KMS-11 (cell line): ENCODE measurements at regions not wholly inside any gene's neighbourhood (a gene's known extent, or its start where the extent isn't known, plus 50 kb on each side); places are given as distances from the start of the nearest gene placed in this dataset.

Source experiments
- H2AFZ ChIP-seq: fragments of 200-600 bp; sonication (generic); 2 replicates; pipeline ENCODE4 v1.6.1; 2016; ENCODE audit warnings: antibody characterized with exemption, mixed run types, low read depth
- H3K27ac ChIP-seq: fragments of 200-600 bp; sonication (generic); 2 replicates; pipeline ENCODE4 v1.6.1; 2016; ENCODE audit warnings: mild to moderate bottlenecking, mixed run types
- H3K27me3 ChIP-seq: fragments of 200-600 bp; sonication (generic); 2 replicates; pipeline ENCODE4 v1.6.1; 2017; ENCODE audit warnings: mild to moderate bottlenecking, low read depth, mixed run types, moderate library complexity; ENCODE audit not compliant: insufficient read depth
- H3K36me3 ChIP-seq: fragments of 200-600 bp; sonication (generic); 2 replicates; pipeline ENCODE4 v1.6.1; 2017; ENCODE audit warnings: mild to moderate bottlenecking, mixed run types; ENCODE audit not compliant: insufficient read depth
- H3K4me1 ChIP-seq: fragments of 200-600 bp; sonication (generic); 2 replicates; pipeline ENCODE4 v1.6.1; 2016; ENCODE audit warnings: mild to moderate bottlenecking, low read depth, mixed run types; ENCODE audit not compliant: poor library complexity, severe bottlenecking
- H3K4me2 ChIP-seq: fragments of 200-600 bp; sonication (generic); 2 replicates; pipeline ENCODE4 v1.7.0; 2016; ENCODE audit warnings: mild to moderate bottlenecking, mixed run types
- H3K4me3 ChIP-seq: fragments of 200-600 bp; sonication (generic); IDR thresholded peaks from 2 replicates; pipeline ENCODE4 v1.6.1; 2017; ENCODE audit warnings: low read depth, low read length, mixed read lengths; ENCODE audit not compliant: insufficient read depth
- H3K79me2 ChIP-seq: fragments of 200-600 bp; sonication (generic); 2 replicates; pipeline ENCODE4 v1.6.1; 2016; ENCODE audit warnings: low read depth, mixed run types; ENCODE audit not compliant: insufficient read depth
- H3K9ac ChIP-seq: fragments of 200-600 bp; sonication (generic); 2 replicates; pipeline ENCODE4 v1.6.1; 2016; ENCODE audit warnings: mild to moderate bottlenecking, mixed run types
- H4K20me1 ChIP-seq: fragments of 200-600 bp; sonication (generic); 2 replicates; pipeline ENCODE4 v1.6.1; 2016; ENCODE audit warnings: mild to moderate bottlenecking, mixed run types; ENCODE audit not compliant: insufficient read depth
- CTCF ChIP-seq: fragments of 200-600 bp; sonication (generic); conservative IDR thresholded peaks from 2 replicates; pipeline ENCODE4 v1.6.1; 2017; ENCODE audit warnings: low read depth, mild to moderate bottlenecking, antibody characterized with exemption, low read length, moderate library complexity, mixed read lengths

- Histone ChIP-seq H3K9ac (no peak overlapping the region), H3K27me3 (no peaks in the 10 kb centered on the region), H3K36me3 (no peaks in the 10 kb centered on the region), H3K4me3 (no peak overlapping the region), H4K20me1 (no peaks in the 10 kb centered on the region), H3K79me2 (no peaks in the 10 kb centered on the region), H3K4me1 (no peaks in the 10 kb centered on the region), H2AFZ (no peak overlapping the region), H3K4me2 (no peak overlapping the region), H3K27ac (no peak overlapping the region)
- TF ChIP-seq CTCF = no peak
These were observed 60.2 kb upstream of the VCX3B start for GRCh38 chrX:8404471-8404870.

GRCh38 chrX:8404926-8405325 lies 59.7 kb upstream of the VCX3B start:
- TF ChIP-seq CTCF = no peak
- no peak overlapping the region for H2AFZ ChIP-seq
- H3K27ac ChIP-seq = no peak overlapping the region
- no peaks in the 10 kb centered on the region for H3K79me2 ChIP-seq
- H4K20me1 ChIP-seq = no peaks in the 10 kb centered on the region
- H3K4me1 ChIP-seq = no peaks in the 10 kb centered on the region
- H3K36me3 ChIP-seq = no peaks in the 10 kb centered on the region
- H3K9ac ChIP-seq = no peak overlapping the region
- H3K4me2 ChIP-seq = no peak overlapping the region
- H3K27me3 ChIP-seq = no peaks in the 10 kb centered on the region
- H3K4me3 ChIP-seq = no peak overlapping the region

GRCh38 chrX:8405631-8406030 lies 59.0 kb upstream of the VCX3B start:
- H3K4me1 ChIP-seq = no peaks in the 10 kb centered on the region
- no peak overlapping the region for H3K4me2 ChIP-seq
- H3K27ac ChIP-seq = no peak overlapping the region
- TF ChIP-seq CTCF = no peak
- no peak overlapping the region for H3K4me3 ChIP-seq
- H3K27me3 ChIP-seq = no peaks in the 10 kb centered on the region
- no peak overlapping the region for H2AFZ ChIP-seq
- no peak overlapping the region for H3K9ac ChIP-seq
- H3K36me3 ChIP-seq = no peaks in the 10 kb centered on the region
- no peaks in the 10 kb centered on the region for H4K20me1 ChIP-seq
- no peaks in the 10 kb centered on the region for H3K79me2 ChIP-seq

- no peaks in the 10 kb centered on the region for H3K27me3 ChIP-seq
- no peak overlapping the region for H3K9ac ChIP-seq
- TF ChIP-seq CTCF = no peak
- no peaks in the 10 kb centered on the region for H4K20me1 ChIP-seq
- no peaks in the 10 kb centered on the region for H3K36me3 ChIP-seq
- no peak overlapping the region for H2AFZ ChIP-seq
- H3K4me1 ChIP-seq = no peaks in the 10 kb centered on the region
- no peaks in the 10 kb centered on the region for H3K79me2 ChIP-seq
- no peak overlapping the region for H3K4me2 ChIP-seq
- no peak overlapping the region for H3K27ac ChIP-seq
- no peak overlapping the region for H3K4me3 ChIP-seq
These were observed 51.4 kb upstream of the VCX3B start for GRCh38 chrX:8413279-8413678.
